Fibroblast of lung (primary cell): ENCODE measurements at regions not wholly inside any gene's neighbourhood (a gene's known extent, or its start where the extent isn't known, plus 50 kb on each side); places are given as distances from the start of the nearest gene placed in this dataset.

Experiments
- EZH2 ChIP-seq: IDR thresholded peaks from 2 replicates; pipeline ENCODE4 v1.5.1; 2012; ENCODE audit warnings: low read length, control low read depth, mild to moderate bottlenecking; ENCODE audit errors: missing control alignments
- TF ChIP-seq, protein P1 (sequence below), 2 donors: IDR thresholded peaks in 1 of 2; conservative IDR thresholded peaks in 1 of 2; 1 replicate in 1 of 2; 2 replicates in 1 of 2; pipeline ENCODE4 v1.5.1; 2011 to 2012; ENCODE audit warnings: low read length in 2 of 2, control low read depth in 1 of 2, inconsistent platforms in 1 of 2, low read depth in 1 of 2, mild to moderate bottlenecking in 1 of 2

DNA sequence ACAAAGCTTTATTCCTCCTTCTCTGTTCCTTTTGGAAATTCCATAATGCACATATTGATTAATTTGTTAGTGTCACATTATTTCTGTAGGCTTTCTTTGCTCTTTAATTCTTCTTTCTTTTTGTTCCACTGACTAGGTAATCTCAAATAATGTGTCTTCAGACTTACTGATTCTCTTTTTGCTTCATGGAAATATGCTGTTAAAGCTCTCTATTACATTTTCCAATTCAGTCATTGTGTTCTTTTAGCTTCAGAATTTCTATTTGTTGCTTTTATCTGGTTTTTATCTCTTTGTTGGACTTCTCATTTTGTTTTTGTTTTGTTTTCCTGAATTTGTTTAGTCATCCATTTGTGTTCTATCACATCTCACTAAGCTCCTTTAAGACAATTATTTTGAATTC, 147.0 kb upstream of the EOMES start:
- TF ChIP-seq, protein P1, sequence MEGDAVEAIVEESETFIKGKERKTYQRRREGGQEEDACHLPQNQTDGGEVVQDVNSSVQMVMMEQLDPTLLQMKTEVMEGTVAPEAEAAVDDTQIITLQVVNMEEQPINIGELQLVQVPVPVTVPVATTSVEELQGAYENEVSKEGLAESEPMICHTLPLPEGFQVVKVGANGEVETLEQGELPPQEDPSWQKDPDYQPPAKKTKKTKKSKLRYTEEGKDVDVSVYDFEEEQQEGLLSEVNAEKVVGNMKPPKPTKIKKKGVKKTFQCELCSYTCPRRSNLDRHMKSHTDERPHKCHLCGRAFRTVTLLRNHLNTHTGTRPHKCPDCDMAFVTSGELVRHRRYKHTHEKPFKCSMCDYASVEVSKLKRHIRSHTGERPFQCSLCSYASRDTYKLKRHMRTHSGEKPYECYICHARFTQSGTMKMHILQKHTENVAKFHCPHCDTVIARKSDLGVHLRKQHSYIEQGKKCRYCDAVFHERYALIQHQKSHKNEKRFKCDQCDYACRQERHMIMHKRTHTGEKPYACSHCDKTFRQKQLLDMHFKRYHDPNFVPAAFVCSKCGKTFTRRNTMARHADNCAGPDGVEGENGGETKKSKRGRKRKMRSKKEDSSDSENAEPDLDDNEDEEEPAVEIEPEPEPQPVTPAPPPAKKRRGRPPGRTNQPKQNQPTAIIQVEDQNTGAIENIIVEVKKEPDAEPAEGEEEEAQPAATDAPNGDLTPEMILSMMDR (conservative IDR thresholded peaks at IDR 0.05 in 1 of 2, IDR thresholded peaks at IDR 0.05 in 1 of 2; ENCODE audit: low read depth in 1 of 2, low read length in 2 of 2) = no peak
- no peak for TF ChIP-seq EZH2
